Ishikawa (cell line): ENCODE measurements at regions not wholly inside any gene's neighbourhood (a gene's known extent, or its start where the extent isn't known, plus 50 kb on each side); places are given as distances from the start of the nearest gene placed in this dataset.

ENCODE experiments used
- CEBPB ChIP-seq: IDR thresholded peaks from 2 replicates; pipeline ENCODE4 v1.6.1; 2012
- CREB1 ChIP-seq: IDR thresholded peaks from 2 replicates; pipeline ENCODE4 v1.6.1; 2012; ENCODE audit warnings: low read depth
- EGR1 ChIP-seq: IDR thresholded peaks from 2 replicates; pipeline ENCODE4 v1.6.1; 2012
- EP300 ChIP-seq: IDR thresholded peaks from 2 replicates; pipeline ENCODE4 v1.6.1; 2012; ENCODE audit warnings: borderline replicate concordance
- FOXM1 ChIP-seq: IDR thresholded peaks from 2 replicates; pipeline ENCODE4 v1.6.1; 2012; ENCODE audit warnings: low read depth, borderline replicate concordance
- MAX ChIP-seq: IDR thresholded peaks from 2 replicates; pipeline ENCODE4 v1.6.1; 2012
- NFIC ChIP-seq: IDR thresholded peaks from 2 replicates; pipeline ENCODE4 v1.6.1; 2012
- RAD21 ChIP-seq: IDR thresholded peaks from 2 replicates; pipeline ENCODE4 v1.6.1; 2012; ENCODE audit warnings: low read depth
- REST ChIP-seq: IDR thresholded peaks from 2 replicates; pipeline ENCODE4 v1.6.1; 2012; ENCODE audit warnings: low read depth, mild to moderate bottlenecking
- TAF1 ChIP-seq: IDR thresholded peaks from 2 replicates; pipeline ENCODE4 v1.6.1; 2012; ENCODE audit warnings: low read depth, mild to moderate bottlenecking
- TCF12 ChIP-seq: IDR thresholded peaks from 2 replicates; pipeline ENCODE4 v1.6.1; 2012; ENCODE audit warnings: low read depth
- TEAD4 ChIP-seq: IDR thresholded peaks from 2 replicates; pipeline ENCODE4 v1.6.1; 2012
- USF1 ChIP-seq: IDR thresholded peaks from 2 replicates; pipeline ENCODE4 v1.6.1; 2012
- YY1 ChIP-seq: IDR thresholded peaks from 2 replicates; pipeline ENCODE4 v1.6.1; 2012; ENCODE audit warnings: low read depth
- ZBTB7A ChIP-seq: IDR thresholded peaks from 2 replicates; pipeline ENCODE4 v1.6.1; 2012; ENCODE audit warnings: low read depth

GRCh38 chr2:22020091-22020742 is 896.4 kb downstream of the TDRD15 start:
- no peak for TF ChIP-seq TAF1
- no peak for TF ChIP-seq TEAD4
- no peak for TF ChIP-seq NFIC
- TF ChIP-seq FOXM1 = no peak
- TF ChIP-seq MAX = no peak
- TF ChIP-seq REST = no peak
- TF ChIP-seq RAD21 = no peak
- TF ChIP-seq USF1 = no peak

- TF ChIP-seq CEBPB (no peak), EGR1 (no peak), TCF12 (no peak), MAX (no peak), EP300 (no peak), YY1 (no peak), TEAD4 (no peak), CREB1 (no peak), TAF1 (no peak), NFIC (no peak)
These were observed 903.7 kb downstream of the TDRD15 start for GRCh38 chr2:22027345-22028005.

- TF ChIP-seq TCF12 (no peak), CREB1 (no peak), EP300 (no peak), MAX (no peak), NFIC (no peak), ZBTB7A (no peak), TAF1 (no peak), RAD21 (no peak)
These were observed 911.6 kb downstream of the TDRD15 start for GRCh38 chr2:22035361-22035830.

GRCh38 chr2:22037274-22037673 is 913.5 kb downstream of the TDRD15 start:
- TF ChIP-seq NFIC (no peak), YY1 (no peak), MAX (no peak), EP300 (no peak), CREB1 (no peak), FOXM1 (no peak), TAF1 (no peak)

GRCh38 chr2:22043784-22044183 is 920.0 kb downstream of the TDRD15 start:
- TF ChIP-seq MAX (no peak), USF1 (no peak), NFIC (no peak), EP300 (no peak), TEAD4 (no peak), RAD21 (no peak), YY1 (no peak), CREB1 (no peak)

- TF ChIP-seq NFIC = no peak
- TF ChIP-seq USF1 = no peak
- no peak for TF ChIP-seq REST
- no peak for TF ChIP-seq YY1
- no peak for TF ChIP-seq CEBPB
- no peak for TF ChIP-seq ZBTB7A
- no peak for TF ChIP-seq FOXM1
- TF ChIP-seq EP300 = no peak
- no peak for TF ChIP-seq MAX
- no peak for TF ChIP-seq EGR1
- TF ChIP-seq TAF1 = no peak
- no peak for TF ChIP-seq RAD21
- TF ChIP-seq TCF12 = no peak
- TF ChIP-seq CREB1 = no peak
- no peak for TF ChIP-seq TEAD4
These were observed 932.2 kb downstream of the TDRD15 start for GRCh38 chr2:22055784-22056620.
